K562 (cell line): ENCODE measurements at regions not wholly inside any gene's neighbourhood (a gene's known extent, or its start where the extent isn't known, plus 50 kb on each side); places are given as distances from the start of the nearest gene placed in this dataset.

Experiments
- ATAC-seq: fragments of 200-7000 bp; cut with Tn5 transposase; 3 replicates; pipeline ENCODE4 v1.9.1; 2020; ENCODE audit warnings: moderate library complexity
- BruUV-seq: library from RNA; stranded (reverse); fragments of 400-500 nt; replicated peaks from 2 replicates; lab custom pipeline; 2021; lab: Mats Ljungman, UMichigan
- CTCF ChIA-PET: fragments of 300-600 bp; formaldehyde crosslinking; extraction: SDS; loops from one replicate; lab custom pipeline; 2021; ENCODE audit warnings: low intra/inter-chr PET ratio; lab: Yijun Ruan, JAX
- POLR2A ChIA-PET: fragments of 300-600, 350-650 bp; sonication (Branson Sonifier 250); formaldehyde crosslinking; extraction: SDS; loops from one replicate; lab custom pipeline; 2021; ENCODE audit warnings: antibody characterized with exemption, inconsistent platforms; lab: Yijun Ruan, JAX
- DNase-seq, 4 experiments: peaks; one replicate each; pipeline versions ENCODE4 v3.0.0 to v3.0.0-alpha.2; 2011 to 2018; ENCODE audit warnings: low spot score in 3 of 4, mixed read lengths in 3 of 4; ENCODE audit errors: extremely low read depth in 1 of 4
- FAIRE-seq: peaks from 2 replicates; lab custom pipeline; 2011; peaks lifted over from hg19 to GRCh38; lab: Jason Lieb, UNC
- H2AFZ ChIP-seq: 2 replicates; pipeline ENCODE4 v1.6.0; 2011; ENCODE audit warnings: low read depth, low read length, control low read depth, inconsistent platforms
- H3K27ac ChIP-seq: fragments of 200-600 bp; 3 replicates; pipeline ENCODE4 v1.8.0; 2011; ENCODE audit warnings: low read depth, mild to moderate bottlenecking, control low read depth, inconsistent platforms, low read length, moderate library complexity, mixed read lengths; ENCODE audit errors: extremely low read depth
- H3K27me3 ChIP-seq, 2 experiments: fragments of 300-600 bp in 1 of 2; 2 replicates in 1 of 2; 3 replicates in 1 of 2; pipeline versions ENCODE4 v1.6.0 to v1.8.0; 2011; ENCODE audit warnings: inconsistent platforms in 2 of 2, low read length in 2 of 2, mild to moderate bottlenecking in 1 of 2, mixed read lengths in 1 of 2, moderate library complexity in 1 of 2; ENCODE audit not compliant: control insufficient read depth in 2 of 2, insufficient read depth in 2 of 2
- H3K36me3 ChIP-seq: fragments of 300-600 bp; 3 replicates; pipeline ENCODE4 v1.8.0; 2011; ENCODE audit warnings: mild to moderate bottlenecking, low read length, inconsistent platforms; ENCODE audit not compliant: control insufficient read depth, insufficient read depth
- H3K4me1 ChIP-seq, 2 experiments: fragments of 200-600 bp in 1 of 2; replicated peaks in 1 of 2; 2 replicates in 1 of 2; 3 replicates in 1 of 2; pipeline versions ENCODE4 v1.5.1 to v1.8.0; 2011; ENCODE audit warnings: inconsistent platforms in 2 of 2, low read length in 2 of 2, mild to moderate bottlenecking in 1 of 2, mixed read lengths in 1 of 2, moderate library complexity in 1 of 2; ENCODE audit not compliant: control insufficient read depth in 2 of 2, insufficient read depth in 2 of 2
- H3K4me2 ChIP-seq: 2 replicates; pipeline ENCODE4 v1.6.1; 2011; ENCODE audit warnings: low read length, control low read depth, inconsistent platforms, mixed read lengths; ENCODE audit not compliant: insufficient read depth
- H3K4me3 ChIP-seq: fragments of 200-600 bp; sonication (generic), shearing (Covaris generic); 2 replicates; pipeline ENCODE4 v1.5.1; 2016; ENCODE audit warnings: control low read depth, inconsistent platforms
- H3K79me2 ChIP-seq: fragments of 200-600 bp; 3 replicates; pipeline ENCODE4 v1.8.0; 2011; ENCODE audit warnings: low read length, inconsistent platforms; ENCODE audit not compliant: control insufficient read depth, insufficient read depth
- H3K9ac ChIP-seq, 2 experiments: 2 replicates each; pipeline versions ENCODE4 v1.6.0 to v1.6.1; 2011; ENCODE audit warnings: low read depth in 2 of 2, low read length in 2 of 2, control low read depth in 1 of 2, inconsistent platforms in 1 of 2, mild to moderate bottlenecking in 1 of 2, mixed read lengths in 1 of 2; ENCODE audit not compliant: insufficient read depth in 1 of 2
- H3K9me1 ChIP-seq: one replicate; pipeline ENCODE4 v1.6.0; 2011; ENCODE audit warnings: inconsistent platforms, mild to moderate bottlenecking, low read length, moderate library complexity; ENCODE audit not compliant: control insufficient read depth, insufficient read depth
- H3K9me3 ChIP-seq: replicated peaks from 2 replicates; pipeline ENCODE4 v1.5.1; 2011; ENCODE audit warnings: low read depth, low read length, inconsistent platforms; ENCODE audit not compliant: control insufficient read depth, insufficient read depth
- H4K20me1 ChIP-seq: replicated peaks from 2 replicates; pipeline ENCODE4 v1.6.1; 2011; ENCODE audit warnings: low read length, inconsistent platforms, mixed read lengths; ENCODE audit not compliant: control insufficient read depth, insufficient read depth
- EZH2 ChIP-seq: IDR thresholded peaks from 2 replicates; pipeline ENCODE4 v1.6.1; 2012; ENCODE audit warnings: low read depth, mild to moderate bottlenecking, inconsistent platforms, low read length, borderline replicate concordance
- PBX2 ChIP-seq, 2 experiments: IDR thresholded peaks in 1 of 2; conservative IDR thresholded peaks in 1 of 2; 2 replicates each; pipeline ENCODE4 v1.6.1; 2016; ENCODE audit warnings: low read depth in 2 of 2, mild to moderate bottlenecking in 1 of 2, missing compliant biosample characterization in 1 of 2, missing genetic modification characterization in 1 of 2, moderate library complexity in 1 of 2
- RBM34 ChIP-seq: fragments of 200-400 bp; formaldehyde crosslinking; IDR thresholded peaks from 2 replicates; pipeline ENCODE4 v1.6.1; 2018; ENCODE audit warnings: low read length, borderline replicate concordance; ENCODE audit not compliant: insufficient read depth
- TEAD2 ChIP-seq: fragments of 450-650 bp; IDR thresholded peaks from 2 replicates; pipeline ENCODE4 v1.6.1; 2016; ENCODE audit warnings: missing genetic modification characterization, control low read depth, missing compliant biosample characterization
- ZNF316 ChIP-seq: fragments of 450-650 bp; IDR thresholded peaks from 2 replicates; pipeline ENCODE4 v1.6.1; 2016
- ZNF324 ChIP-seq: fragments of 250-450 bp; sonication (Bioruptor Pico); IDR thresholded peaks from 2 replicates; pipeline ENCODE4 v1.4.0; 2020; ENCODE audit warnings: mild to moderate bottlenecking
- WGBS: fragments of 100-300 bp; shearing (Covaris generic); methylation state at CpG from one replicate; pipeline ENCODE4 v1.1.6; 2016; ENCODE audit warnings: low coverage, mixed read lengths; ENCODE audit not compliant: insufficient coverage; ENCODE audit errors: missing lambda C conversion rate; 5-methylcytosine and 5-hydroxymethylcytosine counted together
- in situ Hi-C: fragments of 300-500 bp; cut with MboI; formaldehyde crosslinking; loops from 4 replicates; pipeline ENCODE4 v1.15.0; 2018; ENCODE audit warnings: inconsistent platforms, mixed read lengths
- intact Hi-C: fragments of 100-400 bp; cut with micrococcal nuclease; formaldehyde crosslinking; loops from 2 replicates; pipeline ENCODE4 v1.14.2; 2022

- H3K4me3 ChIP-seq: no peak overlapping the region
- peaks cover 40% of the 10 kb centered on the region for H3K36me3 ChIP-seq
- no peak overlapping the region for H2AFZ ChIP-seq
- H3K9me3 ChIP-seq: no peaks in the 10 kb centered on the region
- ChIA-PET CTCF (no interaction called here), POLR2A (no interaction called here)
- H3K9ac ChIP-seq: no peak overlapping the region
- no peak for FAIRE-seq
- no peak for DNase-seq
- 86% methylated on average over 2 of the region's 2 CpGs for WGBS
- TF ChIP-seq RBM34: no peak
- no peak for TF ChIP-seq ZNF324 (CRISPR knock-in tag)
- TF ChIP-seq PBX2 (CRISPR knock-in tag; IDR thresholded peaks at IDR 0.05; ENCODE audit: low read depth): no peak
- TF ChIP-seq PBX2 (tag; conservative IDR thresholded peaks at IDR 0.05; ENCODE audit: low read depth): no peak
- TF ChIP-seq ZNF316: no peak
- no peak for TF ChIP-seq TEAD2 (tag)
- TF ChIP-seq EZH2: no peak
- BruUV-seq: no TSS peak
- in situ Hi-C loops: loop anchor here (5.0 kb wide), 2 partner anchors 115 to 215 kb away; partner anchors contain the start of gene DMTF1
- no peaks in the 10 kb centered on the region for H3K27me3 ChIP-seq
- no peak overlapping the region for H3K4me2 ChIP-seq
- H3K79me2 ChIP-seq: no peaks in the 10 kb centered on the region
- no peaks in the 10 kb centered on the region for H4K20me1 ChIP-seq
- H3K4me1 ChIP-seq: peaks cover 4 to 15% of the 10 kb centered on the region in 2 experiments; a peak in 3 of 5 replicates
- no peak for ATAC-seq
- intact Hi-C loops: no loop called here
- H3K9me1 ChIP-seq: no peaks in the 10 kb centered on the region
- H3K27ac ChIP-seq: no peak overlapping the region
Measured at GRCh38 chr7:86937363-86937878, 122.0 kb downstream of the ELAPOR2 start.
